ENCODE measurements at regions not wholly inside any gene's neighbourhood (a gene's known extent, or its start where the extent isn't known, plus 50 kb on each side); places are given as distances from the start of the nearest gene placed in this dataset.

DNA sequence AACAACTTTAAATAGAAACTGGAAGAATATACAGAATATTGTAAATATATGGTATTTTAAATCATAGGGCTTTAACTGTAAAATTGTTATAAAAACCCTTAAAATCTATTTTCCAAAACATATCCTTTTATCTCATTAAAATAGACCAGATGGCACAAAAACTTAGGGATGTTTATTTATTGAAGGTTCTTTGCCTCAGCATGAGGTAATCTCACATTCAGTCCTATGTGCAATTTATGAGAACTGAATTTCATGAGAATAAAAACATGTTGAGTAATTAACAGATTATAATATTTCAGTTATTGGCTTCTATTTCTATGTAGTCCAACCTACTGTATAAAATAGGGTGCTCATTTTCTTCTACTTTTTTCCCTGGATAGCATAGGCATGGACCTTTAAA lies 329.2 kb upstream of the PRR16 start:
- TF ChIP-seq, protein P1, sequence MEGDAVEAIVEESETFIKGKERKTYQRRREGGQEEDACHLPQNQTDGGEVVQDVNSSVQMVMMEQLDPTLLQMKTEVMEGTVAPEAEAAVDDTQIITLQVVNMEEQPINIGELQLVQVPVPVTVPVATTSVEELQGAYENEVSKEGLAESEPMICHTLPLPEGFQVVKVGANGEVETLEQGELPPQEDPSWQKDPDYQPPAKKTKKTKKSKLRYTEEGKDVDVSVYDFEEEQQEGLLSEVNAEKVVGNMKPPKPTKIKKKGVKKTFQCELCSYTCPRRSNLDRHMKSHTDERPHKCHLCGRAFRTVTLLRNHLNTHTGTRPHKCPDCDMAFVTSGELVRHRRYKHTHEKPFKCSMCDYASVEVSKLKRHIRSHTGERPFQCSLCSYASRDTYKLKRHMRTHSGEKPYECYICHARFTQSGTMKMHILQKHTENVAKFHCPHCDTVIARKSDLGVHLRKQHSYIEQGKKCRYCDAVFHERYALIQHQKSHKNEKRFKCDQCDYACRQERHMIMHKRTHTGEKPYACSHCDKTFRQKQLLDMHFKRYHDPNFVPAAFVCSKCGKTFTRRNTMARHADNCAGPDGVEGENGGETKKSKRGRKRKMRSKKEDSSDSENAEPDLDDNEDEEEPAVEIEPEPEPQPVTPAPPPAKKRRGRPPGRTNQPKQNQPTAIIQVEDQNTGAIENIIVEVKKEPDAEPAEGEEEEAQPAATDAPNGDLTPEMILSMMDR (conservative IDR thresholded peaks at IDR 0.05; ENCODE audit: low read length), result no peak
- TF ChIP-seq EZH2phosphoT487 (IDR thresholded peaks at IDR 0.05; ENCODE audit: borderline replicate concordance, low read depth, low read length), result no peak

All from OCI-LY7 (cell line).